RPMI7951 (cell line): ENCODE measurements at regions not wholly inside any gene's neighbourhood (a gene's known extent, or its start where the extent isn't known, plus 50 kb on each side); places are given as distances from the start of the nearest gene placed in this dataset.

Source experiments
- DNase-seq: peaks from one replicate; pipeline ENCODE4 v3.0.0-alpha.2; 2012; ENCODE audit warnings: low read depth

GRCh38 chr6:42512579-42512978, 51.2 kb upstream of the UBR2 start:
- DNase-seq, result peak; percentile 18

- peak; percentile 68 for DNase-seq
Observed at GRCh38 chr6:42511803-42512422, 51.9 kb upstream of the UBR2 start.

GRCh38 chr6:42510795-42511194, 53.0 kb upstream of the UBR2 start:
- no peak for DNase-seq

- DNase-seq, result no peak
Observed at GRCh38 chr6:42509765-42510164, 54.1 kb upstream of the UBR2 start.

GRCh38 chr6:42509256-42509655, 54.6 kb upstream of the UBR2 start:
- DNase-seq, result no peak

GRCh38 chr6:42507901-42508300, 55.9 kb upstream of the UBR2 start:
- no peak for DNase-seq

GRCh38 chr6:42507195-42507594, 55.5 kb upstream of the TRERF1 start:
- DNase-seq, result no peak

- peak; percentile 14 for DNase-seq
Observed at GRCh38 chr6:42506070-42506469, 54.3 kb upstream of the TRERF1 start.

- peak; percentile 60 for DNase-seq
Observed at GRCh38 chr6:42505385-42505718, 53.6 kb upstream of the TRERF1 start.

GRCh38 chr6:42503894-42504293, 52.2 kb upstream of the TRERF1 start:
- no peak for DNase-seq

GRCh38 chr6:42502990-42503389, 51.3 kb upstream of the TRERF1 start:
- no peak for DNase-seq

GRCh38 chr6:42502127-42502526, 50.4 kb upstream of the TRERF1 start:
- DNase-seq, result no peak
